ENCODE measurements at regions not wholly inside any gene's neighbourhood (a gene's known extent, or its start where the extent isn't known, plus 50 kb on each side); places are given as distances from the start of the nearest gene placed in this dataset.

DNA sequence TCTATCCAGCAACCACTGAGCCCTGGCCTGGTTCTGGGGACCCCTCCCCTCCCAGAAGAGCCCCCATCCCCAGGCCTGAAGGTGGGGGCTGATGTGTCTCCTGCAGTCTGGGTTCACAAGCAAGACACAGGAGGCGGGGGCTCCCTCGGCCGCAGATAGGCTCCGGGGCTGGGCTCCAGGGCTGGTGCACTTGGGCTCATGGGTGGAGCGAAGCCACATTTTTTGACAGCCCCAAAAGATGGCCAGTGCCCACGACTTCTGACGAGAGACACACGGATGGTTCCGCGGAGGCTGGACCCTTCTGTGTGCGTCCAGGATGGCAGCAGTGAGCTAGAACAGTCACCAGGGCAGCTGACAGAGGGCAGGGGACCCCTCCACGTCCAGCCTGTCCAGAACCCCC lies 57.1 kb upstream of the GATA5 start:
- H3K4me1 ChIP-seq, result no peaks in the 10 kb centered on the region
- H3K4me3 ChIP-seq (ENCODE audit: low read depth, low read length), result no peak overlapping the region
- DNase-seq, result no peak
- no peaks in the 10 kb centered on the region for H3K27me3 ChIP-seq
- no peaks in the 10 kb centered on the region for H3K36me3 ChIP-seq
- H3K9me3 ChIP-seq, result no peaks in the 10 kb centered on the region
- TF ChIP-seq, protein P1, sequence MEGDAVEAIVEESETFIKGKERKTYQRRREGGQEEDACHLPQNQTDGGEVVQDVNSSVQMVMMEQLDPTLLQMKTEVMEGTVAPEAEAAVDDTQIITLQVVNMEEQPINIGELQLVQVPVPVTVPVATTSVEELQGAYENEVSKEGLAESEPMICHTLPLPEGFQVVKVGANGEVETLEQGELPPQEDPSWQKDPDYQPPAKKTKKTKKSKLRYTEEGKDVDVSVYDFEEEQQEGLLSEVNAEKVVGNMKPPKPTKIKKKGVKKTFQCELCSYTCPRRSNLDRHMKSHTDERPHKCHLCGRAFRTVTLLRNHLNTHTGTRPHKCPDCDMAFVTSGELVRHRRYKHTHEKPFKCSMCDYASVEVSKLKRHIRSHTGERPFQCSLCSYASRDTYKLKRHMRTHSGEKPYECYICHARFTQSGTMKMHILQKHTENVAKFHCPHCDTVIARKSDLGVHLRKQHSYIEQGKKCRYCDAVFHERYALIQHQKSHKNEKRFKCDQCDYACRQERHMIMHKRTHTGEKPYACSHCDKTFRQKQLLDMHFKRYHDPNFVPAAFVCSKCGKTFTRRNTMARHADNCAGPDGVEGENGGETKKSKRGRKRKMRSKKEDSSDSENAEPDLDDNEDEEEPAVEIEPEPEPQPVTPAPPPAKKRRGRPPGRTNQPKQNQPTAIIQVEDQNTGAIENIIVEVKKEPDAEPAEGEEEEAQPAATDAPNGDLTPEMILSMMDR (IDR thresholded peaks at IDR 0.05; ENCODE audit: low read depth, low read length), result no peak

DNA sequence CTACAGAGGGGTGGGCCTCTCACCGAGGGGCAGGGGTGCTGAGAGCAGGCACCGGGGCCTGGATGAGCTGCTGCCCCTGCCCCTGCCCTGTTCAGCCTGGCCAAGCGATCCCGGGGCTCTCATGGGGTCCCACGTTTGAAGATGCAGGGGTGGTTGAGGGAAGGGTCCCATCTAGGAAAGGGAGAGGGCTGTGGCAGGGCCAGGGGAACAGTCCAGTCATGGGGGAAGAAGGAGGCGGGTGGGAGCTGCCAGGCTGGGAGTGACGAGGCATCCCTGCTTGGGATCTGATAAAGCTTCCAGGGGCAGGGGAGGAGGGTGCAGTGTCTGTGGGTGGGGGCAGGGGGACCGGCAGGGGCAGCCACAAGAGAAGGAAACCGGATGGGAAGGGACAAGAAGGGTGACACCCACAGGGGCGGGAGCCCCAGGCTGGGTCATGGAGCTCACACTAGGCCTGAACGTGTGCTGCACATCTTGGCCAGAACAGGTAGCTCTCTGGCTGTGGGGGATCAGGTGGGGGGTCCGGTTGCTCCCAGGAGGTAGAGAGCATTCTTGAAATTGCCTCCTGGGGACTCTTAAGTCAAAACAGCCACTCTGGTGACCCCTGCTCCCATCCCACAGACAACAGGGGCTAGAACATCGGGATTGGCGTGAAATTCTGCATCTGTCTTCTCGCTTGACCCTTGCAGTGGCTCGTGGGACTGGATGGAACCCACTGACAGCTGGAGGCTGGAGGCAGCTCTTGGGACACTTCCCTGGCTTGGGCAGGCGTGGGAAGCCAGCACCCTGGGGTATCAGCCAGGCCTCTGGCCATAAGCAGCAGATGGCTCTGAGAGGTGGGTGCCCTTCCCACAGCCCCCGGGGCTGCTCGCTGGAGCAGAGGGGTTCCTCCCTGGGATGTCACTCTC lies 58.0 kb upstream of the GATA5 start:
- DNase-seq, result no peak
- TF ChIP-seq, protein P1 (IDR thresholded peaks at IDR 0.05; ENCODE audit: low read depth, low read length), result no peak
- Histone ChIP-seq H3K4me3 (ENCODE audit: low read depth, low read length) (no peak overlapping the region), H3K4me1 (no peaks in the 10 kb centered on the region), H3K9me3 (no peaks in the 10 kb centered on the region), H3K36me3 (no peaks in the 10 kb centered on the region), H3K27me3 (no peaks in the 10 kb centered on the region)

DNA sequence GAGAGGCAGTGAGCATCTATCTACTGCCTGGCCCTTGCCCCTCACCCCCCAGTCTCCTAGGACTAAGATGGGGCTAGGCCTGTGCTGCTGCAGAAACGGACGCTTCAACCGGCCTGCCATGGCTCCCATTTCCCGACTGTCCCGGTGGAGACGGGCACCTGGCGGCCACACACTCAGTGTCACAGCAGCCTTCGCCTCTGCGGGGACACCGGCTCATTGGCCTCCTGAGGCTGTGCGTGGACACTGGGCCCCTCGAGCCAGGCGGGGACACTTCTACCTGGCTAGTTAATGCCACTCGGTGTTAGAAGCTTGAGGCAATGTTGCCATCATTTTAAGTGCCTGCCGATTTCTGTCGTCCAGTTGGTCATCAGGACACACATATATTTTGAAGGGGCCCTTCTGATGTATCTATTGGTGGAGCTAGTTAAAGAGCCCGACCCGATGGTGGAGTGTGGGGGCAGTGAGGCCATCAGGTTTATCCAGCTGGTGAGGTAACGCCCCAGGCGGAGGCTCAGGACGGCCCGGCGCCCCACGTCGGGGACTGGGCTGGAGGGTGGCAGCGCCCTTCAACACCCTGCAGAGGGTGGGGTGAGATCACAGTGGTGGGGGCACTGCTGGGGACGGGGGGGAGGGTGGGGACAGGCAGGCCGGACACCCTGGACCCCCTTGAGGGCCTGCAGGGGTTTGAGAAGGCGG lies 58.9 kb upstream of the GATA5 start:
- TF ChIP-seq, protein P1 (IDR thresholded peaks at IDR 0.05; ENCODE audit: low read depth, low read length), result no peak
- no peak for DNase-seq
- Histone ChIP-seq H3K36me3 (no peaks in the 10 kb centered on the region), H3K9me3 (no peaks in the 10 kb centered on the region), H3K4me1 (no peaks in the 10 kb centered on the region), H3K27me3 (no peaks in the 10 kb centered on the region), H3K4me3 (ENCODE audit: low read depth, low read length) (no peak overlapping the region)

DNA sequence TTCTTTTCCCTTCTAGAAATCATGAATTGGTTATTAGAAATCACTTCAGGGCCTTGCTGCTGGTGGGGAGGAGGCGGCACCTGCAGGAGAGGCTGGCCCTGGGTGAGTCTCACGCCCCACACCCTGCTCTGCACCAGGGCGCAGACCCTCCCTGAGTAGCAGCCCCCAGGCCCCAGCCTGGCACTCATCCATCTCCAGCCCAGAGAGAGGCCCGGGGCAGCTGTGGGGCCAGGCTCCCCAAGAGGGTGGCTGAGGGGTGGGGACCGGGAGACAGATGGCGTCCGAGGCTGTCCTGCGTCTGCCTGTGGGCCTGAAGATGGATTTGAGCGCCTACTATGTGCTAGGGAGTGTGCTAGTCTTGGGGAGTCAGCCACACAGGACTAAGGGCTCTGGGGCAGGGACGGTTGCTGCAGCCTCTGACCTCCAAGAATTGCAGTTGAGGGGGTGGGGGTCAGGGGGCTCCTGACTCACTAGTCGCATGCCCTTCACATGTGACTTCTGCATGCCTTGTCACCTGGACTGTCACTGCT lies 59.6 kb upstream of the GATA5 start:
- Histone ChIP-seq H3K36me3 (no peaks in the 10 kb centered on the region), H3K4me3 (ENCODE audit: low read depth, low read length) (no peak overlapping the region), H3K27me3 (no peaks in the 10 kb centered on the region), H3K9me3 (no peaks in the 10 kb centered on the region), H3K4me1 (no peaks in the 10 kb centered on the region)
- TF ChIP-seq, protein P1 (IDR thresholded peaks at IDR 0.05; ENCODE audit: low read depth, low read length), result no peak
- DNase-seq, result no peak

DNA sequence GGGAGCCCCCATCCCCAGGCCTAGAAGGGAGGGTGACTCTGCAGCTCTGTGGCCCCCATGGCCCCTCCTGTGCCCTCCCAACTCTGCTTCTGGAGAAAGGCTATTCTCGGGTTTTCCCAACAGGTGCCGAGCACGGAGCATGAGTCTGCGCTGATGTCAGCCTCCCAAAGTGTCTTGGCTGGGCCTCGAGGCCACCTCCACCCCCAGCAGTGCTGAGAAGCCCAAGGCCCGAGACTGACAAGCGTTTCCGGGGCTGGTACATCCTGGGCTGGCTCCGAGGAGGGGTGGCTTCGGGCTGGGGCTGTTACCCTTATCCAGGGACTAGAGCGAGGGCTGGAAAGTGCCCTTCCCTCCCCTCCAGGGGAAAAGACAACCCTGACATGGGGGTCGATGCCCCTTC lies 60.2 kb upstream of the GATA5 start:
- Histone ChIP-seq H3K36me3 (no peaks in the 10 kb centered on the region), H3K4me3 (ENCODE audit: low read depth, low read length) (no peak overlapping the region), H3K27me3 (no peaks in the 10 kb centered on the region), H3K9me3 (no peaks in the 10 kb centered on the region), H3K4me1 (no peaks in the 10 kb centered on the region)
- DNase-seq, result no peak
- TF ChIP-seq, protein P1 (IDR thresholded peaks at IDR 0.05; ENCODE audit: low read depth, low read length), result no peak

Data from BE2C (cell line).